Loucy (cell line): ENCODE measurements at regions not wholly inside any gene's neighbourhood (a gene's known extent, or its start where the extent isn't known, plus 50 kb on each side); places are given as distances from the start of the nearest gene placed in this dataset.

Experiments
- H2AFZ ChIP-seq: fragments of 200-600 bp; sonication (generic); 2 replicates; pipeline ENCODE4 v1.6.0; 2016; ENCODE audit warnings: antibody characterized with exemption, mild to moderate bottlenecking, low read length, moderate library complexity
- H3F3A ChIP-seq: fragments of 200-600 bp; 2 replicates; pipeline ENCODE4 v1.6.0; 2016; ENCODE audit warnings: antibody characterized with exemption, low read depth, mild to moderate bottlenecking
- H3K27me3 ChIP-seq: fragments of 200-600 bp; sonication (generic); 2 replicates; pipeline ENCODE4 v1.6.1; 2014; ENCODE audit warnings: low read length, mild to moderate bottlenecking; ENCODE audit not compliant: insufficient read depth, poor library complexity, severe bottlenecking
- H3K36me3 ChIP-seq: fragments of 200-600 bp; sonication (generic); 2 replicates; pipeline ENCODE4 v1.6.1; 2016; ENCODE audit warnings: low read length; ENCODE audit not compliant: insufficient read depth
- H3K4me1 ChIP-seq: fragments of 200-600 bp; sonication (generic); 2 replicates; pipeline ENCODE4 v1.5.1; 2014; ENCODE audit warnings: low read length, mild to moderate bottlenecking; ENCODE audit not compliant: insufficient read depth, poor library complexity, severe bottlenecking
- H3K4me2 ChIP-seq: fragments of 200-600 bp; sonication (generic); 2 replicates; pipeline ENCODE4 v1.6.0; 2014; ENCODE audit warnings: antibody characterized with exemption, low read length, low read depth, mild to moderate bottlenecking; ENCODE audit not compliant: poor library complexity, severe bottlenecking
- H3K4me3 ChIP-seq: fragments of 200-600 bp; sonication (generic); 2 replicates; pipeline ENCODE4 v1.5.1; 2014; ENCODE audit warnings: low read length, mild to moderate bottlenecking, mixed read lengths; ENCODE audit not compliant: poor library complexity, severe bottlenecking
- H3K79me2 ChIP-seq: fragments of 200-600 bp; sonication (generic); 2 replicates; pipeline ENCODE4 v1.6.1; 2014; ENCODE audit warnings: low read length; ENCODE audit not compliant: insufficient read depth
- H3K9ac ChIP-seq: fragments of 200-600 bp; sonication (generic); 2 replicates; pipeline ENCODE4 v1.6.0; 2014; ENCODE audit warnings: mild to moderate bottlenecking, low read depth, low read length, moderate library complexity; ENCODE audit not compliant: poor library complexity, severe bottlenecking
- H3K9me2 ChIP-seq: fragments of 200-600 bp; sonication (generic); replicated peaks from 2 replicates; pipeline ENCODE4 v1.6.1; 2016; ENCODE audit warnings: low read depth, low read length, mixed read lengths
- H3K9me3 ChIP-seq: fragments of 200-600 bp; sonication (generic); 2 replicates; pipeline ENCODE4 v1.6.1; 2014; ENCODE audit warnings: mild to moderate bottlenecking, antibody characterized with exemption, low read length, low read depth; ENCODE audit not compliant: insufficient read depth
- H4K20me1 ChIP-seq: fragments of 200-600 bp; sonication (generic); 2 replicates; pipeline ENCODE4 v1.6.0; 2014; ENCODE audit warnings: antibody characterized with exemption, low read length, mild to moderate bottlenecking; ENCODE audit not compliant: insufficient read depth, poor library complexity, severe bottlenecking
- EZH2phosphoT487 ChIP-seq: fragments of 200-600 bp; IDR thresholded peaks from 2 replicates; pipeline ENCODE4 v1.6.1; 2018; ENCODE audit warnings: antibody characterized with exemption, mild to moderate bottlenecking, moderate library complexity, borderline replicate concordance
- TF ChIP-seq, protein P1 (sequence below): fragments of 200-600 bp; sonication (generic); conservative IDR thresholded peaks from 2 replicates; pipeline ENCODE4 v1.5.1; 2014; ENCODE audit warnings: mild to moderate bottlenecking, antibody characterized with exemption, low read length

DNA sequence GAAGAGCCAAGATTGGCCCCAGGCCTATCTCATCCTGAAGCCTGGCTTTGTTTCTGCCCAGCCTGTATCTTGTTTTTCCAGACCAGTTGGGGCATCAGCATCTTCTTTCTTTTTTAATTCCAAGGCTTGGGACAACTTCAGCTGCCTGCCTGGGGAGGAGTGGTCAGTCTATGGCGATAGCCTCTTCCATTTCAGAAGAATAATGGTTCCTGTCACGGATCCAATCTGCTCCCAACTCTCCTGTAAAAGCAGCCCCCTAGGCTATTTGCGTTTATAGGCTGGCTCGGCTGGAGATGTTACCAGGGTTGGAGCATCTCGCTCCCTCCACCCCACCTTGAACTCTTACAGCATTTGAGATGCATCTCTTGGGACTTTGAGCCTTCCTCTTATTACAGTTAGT, 145.2 kb upstream of the CADM1 start:
- Histone ChIP-seq H3K4me3 (no peak overlapping the region), H3F3A (no peaks in the 10 kb centered on the region), H4K20me1 (no peaks in the 10 kb centered on the region), H3K4me2 (no peak overlapping the region), H3K27me3 (no peaks in the 10 kb centered on the region), H3K36me3 (no peaks in the 10 kb centered on the region), H3K9me2 (no peaks in the 10 kb centered on the region), H3K9me3 (no peaks in the 10 kb centered on the region; the same call in 1 of the 2 replicates), H2AFZ (no peak overlapping the region), H3K4me1 (no peaks in the 10 kb centered on the region), H3K9ac (no peak overlapping the region), H3K79me2 (no peaks in the 10 kb centered on the region)
- TF ChIP-seq, protein P1, sequence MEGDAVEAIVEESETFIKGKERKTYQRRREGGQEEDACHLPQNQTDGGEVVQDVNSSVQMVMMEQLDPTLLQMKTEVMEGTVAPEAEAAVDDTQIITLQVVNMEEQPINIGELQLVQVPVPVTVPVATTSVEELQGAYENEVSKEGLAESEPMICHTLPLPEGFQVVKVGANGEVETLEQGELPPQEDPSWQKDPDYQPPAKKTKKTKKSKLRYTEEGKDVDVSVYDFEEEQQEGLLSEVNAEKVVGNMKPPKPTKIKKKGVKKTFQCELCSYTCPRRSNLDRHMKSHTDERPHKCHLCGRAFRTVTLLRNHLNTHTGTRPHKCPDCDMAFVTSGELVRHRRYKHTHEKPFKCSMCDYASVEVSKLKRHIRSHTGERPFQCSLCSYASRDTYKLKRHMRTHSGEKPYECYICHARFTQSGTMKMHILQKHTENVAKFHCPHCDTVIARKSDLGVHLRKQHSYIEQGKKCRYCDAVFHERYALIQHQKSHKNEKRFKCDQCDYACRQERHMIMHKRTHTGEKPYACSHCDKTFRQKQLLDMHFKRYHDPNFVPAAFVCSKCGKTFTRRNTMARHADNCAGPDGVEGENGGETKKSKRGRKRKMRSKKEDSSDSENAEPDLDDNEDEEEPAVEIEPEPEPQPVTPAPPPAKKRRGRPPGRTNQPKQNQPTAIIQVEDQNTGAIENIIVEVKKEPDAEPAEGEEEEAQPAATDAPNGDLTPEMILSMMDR, result no peak
- no peak for TF ChIP-seq EZH2phosphoT487

DNA sequence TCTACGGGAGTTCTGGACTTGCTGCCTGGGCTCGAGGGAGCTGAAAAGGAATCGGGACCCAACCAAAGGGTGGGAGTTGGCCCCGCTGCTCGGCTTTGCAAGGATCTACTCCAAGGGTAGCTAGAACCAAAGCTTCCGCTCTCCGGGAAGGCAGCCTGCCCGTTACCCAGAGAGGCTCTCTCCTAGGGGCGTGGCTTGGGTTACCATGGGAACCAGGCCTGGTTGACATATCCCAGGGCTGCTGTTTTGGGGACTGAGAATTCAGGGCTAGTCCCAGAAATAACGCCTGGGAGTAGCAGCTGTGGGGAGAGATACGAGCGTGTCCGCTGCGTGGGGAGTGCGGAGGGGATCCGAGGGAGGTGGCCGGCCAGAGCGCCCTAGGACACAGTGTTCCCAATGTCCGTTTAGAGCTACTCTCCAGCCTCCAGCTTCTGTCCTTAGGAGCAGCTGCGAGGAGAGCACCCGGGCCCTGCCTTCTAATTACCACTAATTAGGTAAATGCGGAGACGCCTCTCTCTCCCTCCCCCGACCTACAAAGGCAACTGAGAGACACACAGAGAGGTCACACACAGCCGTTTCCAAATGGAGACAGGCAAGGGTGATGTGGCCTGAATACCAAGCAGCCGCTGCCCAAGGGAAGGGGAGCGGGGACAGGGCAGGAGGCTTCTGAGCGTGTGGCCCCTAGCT, 141.6 kb upstream of the CADM1 start:
- TF ChIP-seq, protein P1, result no peak
- no peak for TF ChIP-seq EZH2phosphoT487
- Histone ChIP-seq H3K79me2 (no peaks in the 10 kb centered on the region), H3K4me2 (no peak overlapping the region)

DNA sequence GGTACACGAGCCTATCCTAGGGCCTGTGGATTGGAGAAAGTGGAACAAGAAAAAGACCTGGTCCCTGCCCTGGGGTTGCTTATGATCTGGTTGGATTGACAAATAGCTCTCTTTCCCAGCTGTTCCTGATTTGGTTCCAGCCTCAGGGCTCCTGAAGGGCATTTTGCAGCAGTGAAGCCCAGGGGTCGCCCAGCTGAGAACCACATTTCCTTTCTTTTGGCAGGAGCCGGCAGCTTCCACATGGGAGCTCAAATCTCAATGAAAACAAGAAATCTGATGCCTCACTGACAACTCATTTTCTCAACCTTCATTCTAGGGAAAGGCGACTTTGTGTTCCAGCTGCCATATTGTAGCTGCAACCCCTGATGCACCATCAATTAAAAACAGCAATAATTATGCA, 140.6 kb upstream of the CADM1 start:
- Histone ChIP-seq H3K4me1 (no peaks in the 10 kb centered on the region), H3F3A (no peaks in the 10 kb centered on the region), H4K20me1 (no peaks in the 10 kb centered on the region), H3K27me3 (no peaks in the 10 kb centered on the region), H3K4me2 (no peak overlapping the region), H3K36me3 (no peaks in the 10 kb centered on the region), H3K79me2 (no peaks in the 10 kb centered on the region), H3K9me3 (no peaks in the 10 kb centered on the region), H3K9ac (no peak overlapping the region), H3K9me2 (no peaks in the 10 kb centered on the region), H3K4me3 (no peak overlapping the region), H2AFZ (no peak overlapping the region)
- TF ChIP-seq, protein P1, result no peak
- TF ChIP-seq EZH2phosphoT487, result no peak

More for the DNA sequence above, 141.6 kb upstream of the CADM1 start:
- Histone ChIP-seq H4K20me1 (no peaks in the 10 kb centered on the region), H3K9me2 (no peaks in the 10 kb centered on the region), H3K27me3 (no peaks in the 10 kb centered on the region), H3K36me3 (no peaks in the 10 kb centered on the region), H2AFZ (no peak overlapping the region), H3K9ac (no peak overlapping the region), H3K9me3 (no peaks in the 10 kb centered on the region; the same call in 1 of the 2 replicates), H3K4me3 (no peak overlapping the region), H3F3A (no peaks in the 10 kb centered on the region), H3K4me1 (no peaks in the 10 kb centered on the region)
